Stimulated activated CD4-positive, alpha-beta T cell treated with anti-CD3 and anti-CD28 coated beads, Interleukin-1b, Interleukin-23, amount 100 ng/mL, for 1 hour (primary cell): ENCODE measurements at regions not wholly inside any gene's neighbourhood (a gene's known extent, or its start where the extent isn't known, plus 50 kb on each side); places are given as distances from the start of the nearest gene placed in this dataset.

ENCODE experiments used
- DNase-seq, 2 donors: peaks; one replicate each; pipeline ENCODE4 v3.0.0-alpha.2; 2020; ENCODE audit warnings: low read depth in 2 of 2

GRCh38 chr2:105652014-105652796 is 92.5 kb upstream of the NCK2 start:
- DNase-seq, result no peak

GRCh38 chr2:105649534-105649933 is 95.2 kb upstream of the NCK2 start:
- DNase-seq, result no peak

DNA sequence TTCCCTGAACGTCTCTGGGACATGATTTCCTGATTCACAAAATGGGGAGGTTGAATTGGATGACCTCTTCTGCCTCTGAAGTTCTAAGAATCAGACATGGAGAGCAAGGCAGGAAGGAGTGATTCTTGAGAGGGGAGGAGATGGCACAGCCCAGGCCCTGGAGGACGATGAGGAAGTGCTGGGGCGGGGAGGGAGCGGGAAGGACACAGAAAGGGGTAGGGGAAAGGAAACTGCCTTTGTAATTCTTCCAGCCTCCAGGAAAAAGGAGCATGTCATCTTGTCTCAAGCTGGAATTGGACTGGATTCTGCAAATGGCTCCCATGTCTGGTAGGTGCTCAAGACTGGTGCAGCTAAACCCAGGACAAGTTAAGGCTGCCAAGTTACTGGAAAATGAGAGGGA is 97.0 kb upstream of the NCK2 start:
- no peak for DNase-seq

- no peak for DNase-seq
These were observed 98.0 kb upstream of the NCK2 start for GRCh38 chr2:105646774-105647076.

DNA sequence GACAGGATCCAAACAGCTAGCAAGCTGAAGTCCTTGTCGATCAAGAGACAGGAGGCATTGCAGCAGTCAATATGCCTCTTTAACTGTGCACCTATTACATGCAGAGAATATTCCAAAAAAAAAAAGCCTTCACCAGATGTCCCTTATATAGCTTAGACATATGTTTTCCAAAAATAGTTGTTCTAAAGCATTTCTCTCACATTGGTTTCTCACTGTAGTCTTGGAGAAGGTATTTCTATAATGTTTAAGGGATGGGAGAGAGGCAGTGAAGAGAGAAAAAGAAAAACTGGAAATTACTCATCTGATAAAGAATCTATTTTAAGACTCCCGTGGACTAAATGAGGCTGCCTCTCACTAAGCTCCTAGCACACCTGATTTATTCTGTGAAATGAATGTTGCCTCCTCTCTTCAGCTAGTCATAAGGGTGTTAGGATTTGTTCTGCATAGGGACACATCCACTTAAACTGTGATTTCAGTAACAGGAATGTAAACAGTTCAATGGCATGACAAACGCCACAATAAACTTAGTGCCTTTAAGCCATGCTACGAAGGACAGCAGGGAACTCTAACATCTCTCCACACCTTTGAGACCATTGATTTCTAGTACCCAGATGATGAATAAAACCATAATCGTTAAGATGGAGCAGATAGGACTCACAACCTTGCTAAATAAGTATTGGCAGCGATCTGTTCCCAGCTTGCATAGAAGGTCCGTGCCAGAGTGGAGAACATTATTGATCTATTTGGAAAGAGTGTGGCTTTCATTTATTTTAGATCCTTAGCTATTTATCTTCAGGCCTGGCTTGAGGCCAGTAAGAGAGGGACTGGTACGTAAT is 98.6 kb upstream of the NCK2 start:
- no peak for DNase-seq

DNA sequence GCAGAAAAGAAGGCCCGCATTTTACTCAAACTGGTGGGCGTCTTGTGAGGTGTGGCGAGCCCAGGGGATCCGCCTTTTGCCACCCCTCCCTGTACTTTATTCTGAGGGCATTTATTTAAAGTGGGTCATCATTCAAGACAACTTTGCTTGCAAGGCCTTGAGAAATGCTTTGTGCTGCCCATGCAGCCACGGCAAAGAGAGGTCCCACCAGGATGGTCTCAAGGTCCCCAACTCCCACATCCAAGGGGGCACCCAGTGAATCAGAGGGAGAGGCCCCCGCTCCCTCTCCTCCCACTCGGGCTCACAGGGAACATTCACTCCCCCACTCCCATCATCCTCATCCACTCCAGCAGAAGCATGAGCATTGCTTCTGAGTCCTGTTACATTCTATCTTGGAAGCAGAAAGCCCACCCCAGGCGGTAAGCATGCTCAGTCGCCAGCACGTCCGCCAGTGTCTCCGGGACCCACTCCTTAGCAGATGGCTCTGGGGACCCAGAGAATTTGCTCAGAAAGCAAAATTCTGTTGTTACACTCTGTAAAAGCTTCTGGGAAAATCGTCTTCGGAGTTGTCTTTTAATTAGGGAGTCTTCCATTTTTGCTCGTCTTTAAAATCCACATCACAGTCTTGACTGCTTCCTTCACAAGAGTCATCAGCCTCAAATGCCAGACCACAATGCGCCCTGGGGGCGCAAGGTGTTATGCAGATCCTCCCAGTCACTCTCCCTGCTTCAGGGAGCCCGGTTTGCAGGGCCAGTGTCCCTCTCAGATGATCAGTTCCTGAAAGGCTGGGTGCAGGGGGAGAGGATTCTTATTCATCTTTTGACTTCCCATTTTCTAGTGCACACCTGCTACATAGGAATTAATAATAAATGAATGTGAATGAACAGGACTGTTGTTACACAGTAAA is 99.4 kb upstream of the NCK2 start:
- no peak for DNase-seq

- no peak for DNase-seq
These were observed 100.3 kb upstream of the NCK2 start for GRCh38 chr2:105644174-105644980.

DNA sequence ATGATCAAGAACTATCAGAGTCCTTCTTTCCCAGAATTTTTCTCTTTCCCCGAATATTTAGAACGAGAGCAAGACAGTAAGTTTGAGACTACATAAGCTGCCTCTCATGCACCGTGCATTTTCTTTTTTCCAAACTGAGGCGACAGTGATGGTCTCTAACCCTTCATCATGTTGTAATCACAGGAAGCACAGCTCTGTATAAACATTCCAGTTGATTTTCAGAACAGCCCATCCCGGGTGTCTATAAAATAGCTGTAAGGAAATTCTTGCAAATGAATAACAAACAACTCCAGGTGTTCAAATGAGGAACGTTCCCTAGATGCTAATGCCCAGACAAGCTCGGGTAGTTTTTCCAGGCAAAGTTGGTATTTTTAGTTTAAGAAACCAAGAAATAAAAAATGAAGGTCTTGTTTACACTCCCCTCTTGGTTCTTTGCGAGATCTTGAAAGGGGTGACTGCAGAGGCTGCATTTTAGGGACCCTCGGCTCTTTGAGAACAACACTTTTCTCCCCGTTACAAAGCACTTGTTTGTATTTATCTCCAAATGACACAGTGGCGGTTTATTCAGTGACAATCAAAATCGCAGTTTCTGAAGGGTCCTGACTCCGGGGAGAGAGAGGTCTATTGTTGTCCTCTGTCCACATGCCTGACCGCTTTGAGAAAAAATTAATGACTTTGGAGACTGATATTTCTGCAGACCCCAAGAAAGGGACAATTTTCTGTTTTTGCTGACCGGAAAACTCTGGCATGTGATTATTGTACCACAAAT is 101.1 kb upstream of the NCK2 start:
- DNase-seq, result no peak

- no peak for DNase-seq
These were observed 103.3 kb upstream of the NCK2 start for GRCh38 chr2:105641389-105641811.

DNA sequence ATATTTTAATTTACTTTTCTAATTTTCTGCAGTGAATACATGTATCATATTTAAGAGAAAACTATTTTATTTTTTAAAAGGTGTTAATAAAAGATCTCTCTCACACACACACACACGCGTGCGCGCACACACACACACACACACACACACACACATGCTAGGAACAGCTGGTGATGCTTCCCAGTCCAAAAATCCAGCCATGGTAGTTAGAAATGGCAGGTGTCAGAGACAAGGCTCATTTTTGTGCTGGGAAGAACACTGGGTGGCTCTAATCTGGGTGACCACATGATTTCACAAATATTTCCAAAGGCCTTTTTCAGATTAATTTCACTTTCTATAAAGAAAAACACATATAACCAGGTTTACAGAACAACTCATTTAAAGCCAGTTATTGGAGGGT is 104.5 kb upstream of the NCK2 start:
- DNase-seq, result no peak

GRCh38 chr2:105636109-105636740 is 108.5 kb upstream of the NCK2 start:
- no peak for DNase-seq

- DNase-seq, result no peak
These were observed 109.1 kb upstream of the NCK2 start for GRCh38 chr2:105635564-105635963.

DNA sequence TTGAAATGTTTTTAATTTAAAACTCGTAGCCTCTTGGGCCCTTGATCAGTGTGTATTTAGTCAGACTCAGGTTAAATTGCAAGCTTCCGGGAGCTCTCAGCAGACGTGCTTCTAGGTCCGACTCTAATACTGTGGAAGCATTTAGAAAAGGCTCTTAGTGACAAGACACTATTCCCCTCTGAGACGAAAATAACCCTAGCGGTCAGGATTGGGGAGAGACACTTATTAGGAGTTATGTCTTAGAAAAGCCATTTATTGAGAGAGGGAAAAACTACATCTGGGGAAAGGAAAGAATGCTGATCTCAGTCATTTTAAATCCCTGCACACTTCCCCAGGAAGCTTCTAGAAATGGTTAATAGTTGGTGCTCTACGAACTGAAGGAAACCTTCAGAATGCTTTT is 110.5 kb upstream of the NCK2 start:
- no peak for DNase-seq

DNA sequence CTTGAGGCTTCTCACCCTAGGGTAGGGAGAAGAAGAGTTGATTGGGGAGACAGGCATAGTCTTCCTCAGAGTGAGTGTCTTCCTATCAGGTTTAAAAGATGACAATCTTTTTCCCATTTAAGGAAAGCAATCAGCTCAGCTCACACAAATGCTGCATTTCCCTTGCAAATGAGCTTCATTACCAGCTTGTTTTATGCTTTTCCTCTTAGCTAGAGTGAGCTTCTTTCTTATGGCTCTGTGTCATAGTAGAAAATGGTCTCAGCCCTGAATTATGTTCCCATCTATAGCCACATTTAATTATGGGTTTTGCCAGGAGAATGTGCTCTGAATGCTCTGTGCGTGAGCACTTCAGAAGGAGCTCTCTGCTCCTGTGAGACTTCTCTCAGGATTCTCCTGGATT is 112.8 kb upstream of the NCK2 start:
- DNase-seq, result no peak

- no peak for DNase-seq
These were observed 113.7 kb upstream of the NCK2 start for GRCh38 chr2:105631011-105631410.

- DNase-seq, result no peak
These were observed 115.1 kb upstream of the NCK2 start for GRCh38 chr2:105629634-105630033.

GRCh38 chr2:105627534-105627933 is 117.2 kb upstream of the NCK2 start:
- DNase-seq, result no peak

DNA sequence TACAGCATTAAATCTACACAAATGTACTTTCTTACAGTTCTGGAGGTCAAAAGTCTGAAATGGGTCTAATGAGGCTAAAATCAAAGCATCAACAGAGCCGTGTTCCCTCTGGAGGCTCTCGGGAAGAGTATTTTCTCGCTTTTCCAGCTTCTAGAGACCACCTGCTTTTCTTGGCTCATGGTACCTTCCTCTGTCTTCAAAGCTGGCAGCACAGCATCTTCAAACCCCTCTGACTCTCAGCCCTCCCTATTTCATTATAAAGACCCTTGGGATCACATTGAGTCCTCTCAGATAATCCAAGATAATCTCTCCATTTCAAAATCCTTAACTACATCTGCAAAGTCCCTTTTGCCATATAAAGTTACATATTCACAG is 117.8 kb upstream of the NCK2 start:
- DNase-seq, result no peak

GRCh38 chr2:105626212-105626965 is 118.3 kb upstream of the NCK2 start:
- no peak for DNase-seq

GRCh38 chr2:105625632-105626031 is 119.1 kb upstream of the NCK2 start:
- no peak for DNase-seq
